Gastrocnemius medialis (tissue), 4 donors: ENCODE measurements at regions not wholly inside any gene's neighbourhood (a gene's known extent, or its start where the extent isn't known, plus 50 kb on each side); places are given as distances from the start of the nearest gene placed in this dataset.

ENCODE experiments used
- POLR2A ChIP-seq, 2 donors: fragments of 450-650 bp; IDR thresholded peaks; one replicate each; pipeline ENCODE4 v1.6.1; 2017; ENCODE audit warnings: antibody characterized with exemption in 2 of 2, mild to moderate bottlenecking in 2 of 2, moderate library complexity in 2 of 2
- TF ChIP-seq, protein P1 (sequence below), 5 experiments: fragments of 450-650 bp in 3 of 5; fragments of 200-600 bp in 2 of 5; sonication (generic) in 2 of 5; IDR thresholded peaks in 4 of 5; conservative IDR thresholded peaks in 1 of 5; 1 replicate in 4 of 5; 2 replicates in 1 of 5; pipeline ENCODE4 v1.5.1; 2016 to 2019; ENCODE audit warnings: antibody characterized with exemption in 5 of 5, mild to moderate bottlenecking in 3 of 5, moderate library complexity in 3 of 5

DNA sequence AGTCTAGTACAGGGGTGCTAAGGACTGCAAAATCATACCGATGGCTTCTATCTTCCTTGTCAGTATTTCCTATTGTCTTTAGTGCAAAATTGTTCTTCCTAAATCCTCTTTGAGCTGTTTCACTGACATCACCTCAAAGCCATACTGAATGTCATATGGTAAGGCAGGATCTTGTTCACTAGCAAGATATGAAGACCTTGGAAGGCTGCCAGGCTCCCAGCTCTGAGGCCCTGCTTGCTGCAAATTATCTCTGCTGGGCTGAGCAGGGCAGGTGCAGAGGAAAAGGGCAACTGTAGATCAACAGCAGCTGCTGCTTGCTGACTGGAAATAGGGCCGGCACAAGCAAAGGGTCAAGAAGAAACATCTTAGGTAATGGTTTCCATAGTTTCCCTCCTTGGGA, 58.2 kb downstream of the PMAIP1 start:
- TF ChIP-seq, protein P1, sequence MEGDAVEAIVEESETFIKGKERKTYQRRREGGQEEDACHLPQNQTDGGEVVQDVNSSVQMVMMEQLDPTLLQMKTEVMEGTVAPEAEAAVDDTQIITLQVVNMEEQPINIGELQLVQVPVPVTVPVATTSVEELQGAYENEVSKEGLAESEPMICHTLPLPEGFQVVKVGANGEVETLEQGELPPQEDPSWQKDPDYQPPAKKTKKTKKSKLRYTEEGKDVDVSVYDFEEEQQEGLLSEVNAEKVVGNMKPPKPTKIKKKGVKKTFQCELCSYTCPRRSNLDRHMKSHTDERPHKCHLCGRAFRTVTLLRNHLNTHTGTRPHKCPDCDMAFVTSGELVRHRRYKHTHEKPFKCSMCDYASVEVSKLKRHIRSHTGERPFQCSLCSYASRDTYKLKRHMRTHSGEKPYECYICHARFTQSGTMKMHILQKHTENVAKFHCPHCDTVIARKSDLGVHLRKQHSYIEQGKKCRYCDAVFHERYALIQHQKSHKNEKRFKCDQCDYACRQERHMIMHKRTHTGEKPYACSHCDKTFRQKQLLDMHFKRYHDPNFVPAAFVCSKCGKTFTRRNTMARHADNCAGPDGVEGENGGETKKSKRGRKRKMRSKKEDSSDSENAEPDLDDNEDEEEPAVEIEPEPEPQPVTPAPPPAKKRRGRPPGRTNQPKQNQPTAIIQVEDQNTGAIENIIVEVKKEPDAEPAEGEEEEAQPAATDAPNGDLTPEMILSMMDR (IDR thresholded peaks at IDR 0.05 in 4 of 5, conservative IDR thresholded peaks at IDR 0.05 in 1 of 5), result no peak
- no peak for TF ChIP-seq POLR2A (IDR thresholded peaks at IDR 0.05)
